GM08714 (cell line): ENCODE measurements at regions not wholly inside any gene's neighbourhood (a gene's known extent, or its start where the extent isn't known, plus 50 kb on each side); places are given as distances from the start of the nearest gene placed in this dataset.
"Not testable (repeated sequence)": the region's sequence is repeated elsewhere in the genome, so short reads cannot be mapped to it uniquely, and the experiment has no call there.

ENCODE experiments used
- H3K4me3 ChIP-seq: fragments of 200-500 bp; sonication (Bioruptor generic); 2 replicates; pipeline ENCODE4 v1.5.1; 2014; ENCODE audit warnings: mild to moderate bottlenecking, low read length, inconsistent platforms

DNA sequence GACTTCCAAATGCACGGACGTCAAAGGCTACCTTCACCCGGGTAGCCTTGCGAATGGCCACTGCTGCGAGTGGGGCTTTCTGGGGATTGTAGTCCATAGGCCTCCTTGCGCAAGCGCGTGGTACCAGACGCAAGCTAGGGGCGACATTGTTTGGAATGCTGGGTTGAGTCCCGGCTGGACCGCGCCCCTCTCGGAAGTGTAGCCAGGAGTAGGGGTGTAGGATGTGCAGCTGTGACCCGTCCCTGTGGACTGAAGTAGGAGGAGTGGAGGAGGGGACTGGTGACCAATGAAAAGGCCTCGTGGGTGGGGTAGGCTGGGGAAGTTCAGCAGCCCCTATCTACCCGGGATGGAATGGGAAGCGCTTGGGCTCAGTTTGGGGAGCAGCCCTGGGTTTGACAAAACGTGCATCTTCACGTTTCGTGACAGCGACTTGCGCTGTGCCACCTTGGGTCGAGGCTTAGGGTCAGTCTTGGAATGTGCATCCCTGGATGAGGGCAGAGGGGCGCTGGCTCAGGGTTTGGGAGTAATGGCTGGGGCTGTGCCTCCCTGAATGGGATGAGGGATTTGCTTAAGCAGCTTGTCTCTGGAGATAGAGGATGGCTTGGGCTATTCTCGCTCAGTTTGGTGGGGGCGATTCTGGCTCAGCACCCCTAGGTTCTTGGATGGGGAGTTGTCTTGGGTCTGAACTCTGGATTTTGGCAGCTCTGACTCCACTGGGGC is 111.8 kb upstream of the GPR39 start:
- not testable (repeated sequence) for H3K4me3 ChIP-seq

DNA sequence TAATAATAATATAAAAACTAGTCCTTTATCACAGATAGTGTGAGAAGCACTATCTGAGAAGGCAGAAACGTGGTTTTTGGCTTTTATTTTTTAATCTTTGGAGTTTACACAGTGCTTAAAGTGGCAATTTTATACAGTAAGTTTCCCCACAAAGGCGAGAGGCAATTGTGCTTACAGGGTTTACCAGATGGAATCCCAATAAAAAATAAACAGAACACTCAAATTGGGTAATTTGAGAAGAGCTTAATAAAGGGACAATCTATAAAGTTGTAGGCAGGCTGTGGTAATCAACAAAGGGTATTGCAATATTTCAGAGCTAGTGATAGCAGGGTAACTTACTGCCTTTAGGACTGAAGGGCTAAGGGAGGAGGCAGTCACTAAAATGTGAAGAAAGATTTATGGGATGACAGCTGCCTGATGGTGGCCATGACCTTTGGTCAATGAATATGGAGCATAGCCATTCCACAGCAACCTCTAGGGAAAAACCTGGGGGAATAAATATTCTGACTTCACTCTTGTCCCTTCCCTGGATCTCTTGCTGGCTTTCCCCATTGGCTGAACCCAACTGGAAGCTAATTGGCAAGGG is 108.9 kb upstream of the GPR39 start:
- not testable (repeated sequence) for H3K4me3 ChIP-seq

DNA sequence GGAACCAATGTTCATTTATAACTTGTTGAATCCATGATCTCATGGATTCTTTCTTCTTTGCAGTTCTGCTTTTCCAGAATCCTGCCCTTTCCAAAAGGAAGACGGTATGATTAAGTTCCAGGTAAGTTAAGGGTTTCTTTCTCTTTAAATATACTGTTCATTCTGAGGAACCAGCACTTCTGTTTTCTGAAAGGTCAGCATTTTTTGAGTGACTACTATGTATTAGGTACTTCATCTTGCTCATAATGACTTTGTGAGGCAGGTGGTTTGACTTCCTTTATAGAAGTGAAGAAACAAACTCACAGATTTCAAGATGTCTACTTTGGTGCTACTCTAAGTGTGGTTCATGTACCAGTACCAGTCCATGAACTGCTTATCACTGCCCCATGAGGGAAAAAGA is 107.4 kb upstream of the GPR39 start:
- not testable (repeated sequence) for H3K4me3 ChIP-seq

DNA sequence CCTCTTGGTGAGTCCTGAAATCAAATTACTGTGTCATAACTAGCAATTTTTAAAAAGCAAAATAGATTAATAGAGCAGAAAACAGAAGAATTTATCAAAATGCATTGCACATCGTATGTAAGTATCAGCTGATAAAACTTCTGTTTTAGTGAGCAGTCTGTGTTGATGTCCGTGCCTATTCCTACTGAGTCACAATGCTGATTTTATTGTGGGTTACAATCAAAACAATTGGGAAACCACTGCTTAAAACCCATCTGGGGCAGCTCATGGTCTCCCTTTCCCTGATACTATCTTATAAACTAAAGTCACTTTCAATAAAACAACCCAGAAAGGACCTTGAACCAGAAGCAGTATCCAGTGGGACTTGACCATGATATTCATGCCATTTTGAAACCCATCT is 101.1 kb upstream of the GPR39 start:
- H3K4me3 ChIP-seq = not testable (repeated sequence)

DNA sequence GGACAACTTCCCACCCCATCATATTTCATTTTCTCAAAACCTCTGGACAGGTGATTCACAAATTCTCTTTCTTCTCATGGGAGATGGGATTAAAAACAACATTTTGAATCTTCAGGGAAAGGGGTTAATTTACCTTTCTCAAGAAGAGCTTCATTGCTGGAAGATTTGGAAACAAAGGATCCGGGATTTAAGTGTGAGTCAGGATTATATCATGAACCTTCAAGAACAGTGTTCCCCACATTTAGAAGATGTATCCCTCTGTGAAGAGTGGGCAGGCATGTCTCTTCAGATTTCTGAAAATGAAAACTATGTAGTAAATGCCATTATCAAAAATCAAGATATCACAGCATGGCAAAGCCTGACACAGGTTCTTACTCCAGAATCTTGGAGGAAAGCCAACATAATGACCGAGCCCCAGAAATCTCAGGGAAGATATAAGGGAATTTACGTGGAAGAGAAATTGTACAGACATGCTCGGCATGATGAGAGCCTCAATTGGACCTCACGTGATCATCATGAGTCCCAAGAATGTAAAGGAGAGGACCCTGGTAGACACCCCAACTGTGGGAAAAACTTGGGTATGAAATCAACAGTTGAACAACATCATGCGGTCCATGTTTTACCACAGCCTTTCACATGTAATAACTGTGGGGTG is 99.5 kb upstream of the GPR39 start:
- not testable (repeated sequence) for H3K4me3 ChIP-seq

DNA sequence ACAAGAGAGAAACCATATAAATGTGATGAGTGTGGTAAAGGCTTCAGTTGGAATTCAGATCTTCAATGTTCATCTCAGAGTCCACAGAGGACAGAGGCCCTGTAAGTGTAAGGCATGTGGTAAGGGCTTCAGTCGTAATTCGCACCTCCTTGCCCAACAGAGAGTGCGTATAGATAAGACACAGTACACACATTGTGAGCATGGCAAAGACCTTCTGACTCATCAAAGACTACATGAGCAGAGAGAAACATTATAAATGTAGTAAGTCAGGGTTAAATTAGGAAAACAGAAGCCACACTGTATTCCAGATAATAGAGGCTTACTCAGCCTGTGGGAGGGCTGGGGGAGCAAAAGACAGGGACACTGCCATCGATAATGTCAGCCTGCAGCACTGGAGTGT is 98.1 kb upstream of the GPR39 start:
- H3K4me3 ChIP-seq = not testable (repeated sequence)

DNA sequence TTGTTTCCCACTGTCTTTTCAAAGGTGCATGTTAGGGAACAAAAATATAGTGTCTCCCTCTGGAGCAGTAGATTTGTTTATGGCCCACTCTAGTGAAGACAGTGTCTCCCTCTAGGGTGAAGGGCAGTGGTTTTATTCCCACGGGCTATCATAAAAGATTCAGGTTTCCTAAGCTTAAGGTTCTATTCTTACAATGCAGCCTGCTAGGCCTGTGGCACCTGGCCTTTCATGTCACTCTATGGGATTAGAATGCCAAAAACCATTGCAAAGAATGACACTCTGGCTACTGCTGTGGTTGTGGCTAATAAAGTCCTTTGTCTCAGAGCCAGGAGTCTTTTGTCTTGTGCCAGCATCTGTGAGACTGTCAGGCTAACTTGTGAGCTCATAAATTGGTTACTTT is 92.6 kb upstream of the GPR39 start:
- not testable (repeated sequence) for H3K4me3 ChIP-seq

DNA sequence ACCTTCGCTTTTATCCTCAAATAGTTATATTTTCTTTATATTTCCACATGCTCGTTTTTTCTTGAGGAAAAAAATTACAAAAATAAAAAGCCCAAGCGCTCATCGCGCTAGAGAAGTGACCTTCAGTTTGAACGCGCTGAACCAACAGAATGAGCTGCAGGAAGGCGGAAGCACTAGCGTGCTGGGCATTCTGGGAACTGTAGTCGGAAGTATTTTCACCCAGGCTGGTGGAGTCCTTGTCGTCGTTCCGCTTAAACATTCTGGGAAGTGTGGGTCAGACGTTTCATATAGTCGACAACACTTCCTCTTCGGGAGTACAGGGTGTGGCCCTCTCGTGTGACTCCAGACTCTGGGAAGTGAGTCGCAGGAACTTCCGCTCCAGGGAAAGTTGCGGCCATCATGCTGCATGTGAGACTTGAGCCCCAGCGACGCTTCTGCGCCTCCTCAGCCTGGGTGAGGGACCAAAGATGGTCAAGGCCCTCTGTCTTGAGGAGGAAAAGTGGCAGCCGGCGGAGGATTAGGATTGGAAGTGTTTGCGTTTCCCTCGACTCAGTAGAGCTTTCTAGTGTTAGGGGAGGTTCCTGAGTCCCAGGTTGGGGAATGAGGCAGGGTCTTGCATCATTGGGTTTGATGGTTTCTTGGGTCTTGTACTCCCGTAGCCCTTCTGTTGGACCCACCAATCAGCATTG is 84.1 kb upstream of the GPR39 start:
- H3K4me3 ChIP-seq = not testable (repeated sequence)

DNA sequence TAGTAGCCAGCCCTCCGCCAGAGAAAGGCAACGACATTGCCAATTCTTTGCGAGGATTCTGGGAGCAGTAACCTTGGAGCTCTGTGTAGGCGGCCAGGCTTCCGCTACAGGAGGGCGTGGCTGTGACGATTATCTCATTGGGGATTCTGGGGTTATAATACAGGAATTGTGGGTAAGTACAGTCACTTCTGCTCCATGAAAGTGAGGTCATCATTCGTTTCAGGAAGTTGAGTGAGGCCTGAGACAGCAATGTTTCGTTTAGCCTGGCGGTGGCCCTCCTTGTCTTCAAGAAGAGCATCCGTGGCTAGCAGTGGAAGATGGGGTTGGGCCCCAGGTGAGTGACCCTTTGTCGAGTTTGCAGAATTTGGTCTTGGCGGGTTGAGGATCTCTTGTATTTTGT is 79.5 kb upstream of the GPR39 start:
- not testable (repeated sequence) for H3K4me3 ChIP-seq

DNA sequence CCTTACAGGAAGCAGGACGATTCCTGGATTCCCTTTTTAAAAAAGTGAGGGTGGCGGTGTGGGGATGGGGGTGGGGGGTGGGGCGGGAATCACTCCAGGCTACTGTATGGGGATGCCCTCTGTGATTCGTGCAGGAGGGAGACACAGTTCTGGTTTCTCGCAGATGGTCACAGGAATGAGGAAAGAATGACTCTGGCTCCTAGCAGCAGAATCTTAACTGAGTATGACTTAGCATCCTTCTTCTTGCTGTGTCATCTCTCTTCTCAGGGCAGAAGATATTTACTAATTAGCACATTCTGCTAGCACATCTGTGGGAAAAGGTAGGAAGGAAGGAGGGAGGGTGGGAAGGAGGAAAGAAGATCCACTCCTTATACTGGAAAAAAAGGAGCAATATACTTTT is 78.8 kb upstream of the GPR39 start:
- not testable (repeated sequence) for H3K4me3 ChIP-seq

DNA sequence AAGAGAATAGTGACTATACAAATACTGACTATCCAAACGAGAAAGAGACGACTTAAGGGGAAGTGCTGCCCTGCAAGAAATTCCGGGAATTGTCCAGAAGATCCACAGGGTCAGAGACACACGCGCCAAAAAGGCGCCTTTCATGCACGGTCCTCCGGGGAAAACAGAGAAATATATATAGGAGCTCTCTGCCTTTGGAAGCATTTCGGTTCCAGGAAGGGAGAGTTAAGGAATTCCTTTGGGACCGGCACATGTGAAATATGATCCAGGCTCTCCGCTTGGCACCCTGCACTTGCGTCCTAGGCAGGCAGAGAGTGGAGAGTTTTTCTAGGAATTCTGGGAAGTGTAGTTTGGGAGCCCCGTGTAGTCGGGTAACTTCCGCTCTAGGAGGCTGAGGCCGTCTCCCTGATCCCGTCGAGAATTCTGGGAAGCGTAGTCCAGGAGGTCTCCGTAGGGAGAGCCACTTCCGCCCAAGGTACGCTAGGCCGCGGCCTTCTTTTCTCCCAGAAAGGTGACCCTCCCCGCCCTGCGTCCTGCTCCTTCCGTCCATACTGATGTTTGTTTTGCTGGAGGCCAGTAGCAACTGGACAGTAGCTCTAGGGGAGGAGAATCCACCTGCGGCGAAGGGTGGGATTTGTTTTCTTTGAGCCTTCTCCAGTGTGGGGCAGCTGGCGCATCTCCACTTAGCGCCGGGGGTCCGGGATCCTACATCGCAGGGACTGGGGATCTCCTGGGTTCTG is 69.4 kb upstream of the GPR39 start:
- not testable (repeated sequence) for H3K4me3 ChIP-seq

DNA sequence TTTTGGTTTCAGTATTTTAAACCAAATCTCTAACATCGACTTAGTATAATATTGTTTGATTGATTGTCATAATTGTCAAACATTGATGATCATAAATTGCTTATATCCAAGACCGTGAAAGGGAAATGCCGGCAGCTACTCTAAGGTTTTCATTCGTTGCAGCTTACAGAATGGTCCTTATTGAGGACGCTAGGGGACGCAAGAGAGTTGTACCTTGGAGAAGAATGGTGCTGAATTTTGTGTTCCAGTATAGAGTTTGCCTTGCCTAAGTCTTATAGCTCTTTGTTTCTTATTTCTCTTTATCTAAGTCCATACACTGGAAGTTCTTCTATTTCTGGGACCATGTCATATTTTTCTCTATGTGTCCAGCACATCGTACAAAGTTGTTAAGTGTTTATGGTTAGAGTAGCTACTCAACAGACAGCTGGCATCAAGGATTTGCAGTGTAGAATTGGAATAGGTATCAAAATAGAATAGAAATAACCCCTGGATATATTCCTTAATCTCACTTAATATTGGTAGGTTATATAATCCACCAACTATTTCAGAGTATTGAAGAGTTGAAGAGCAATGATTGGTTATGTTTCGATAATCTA is 67.4 kb upstream of the GPR39 start:
- not testable (repeated sequence) for H3K4me3 ChIP-seq

DNA sequence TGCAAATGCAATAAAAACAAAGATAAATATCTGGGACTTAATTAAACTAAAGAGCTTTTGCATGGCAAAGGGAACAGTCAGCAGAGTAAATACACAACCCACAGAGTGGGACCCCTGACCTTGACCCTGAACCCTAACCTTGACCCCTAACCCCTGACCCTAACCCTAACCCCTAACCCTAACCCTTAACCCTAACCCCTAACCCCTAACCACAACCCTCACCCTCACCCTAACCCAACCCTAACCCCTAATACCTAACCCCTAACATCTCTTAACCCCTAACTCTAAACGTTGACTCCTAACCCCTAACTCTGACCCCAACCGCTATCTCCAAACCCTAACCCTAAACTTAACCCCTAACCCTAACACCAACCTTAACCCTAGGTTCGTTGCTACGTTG is 64.9 kb upstream of the GPR39 start:
- not testable (repeated sequence) for H3K4me3 ChIP-seq

DNA sequence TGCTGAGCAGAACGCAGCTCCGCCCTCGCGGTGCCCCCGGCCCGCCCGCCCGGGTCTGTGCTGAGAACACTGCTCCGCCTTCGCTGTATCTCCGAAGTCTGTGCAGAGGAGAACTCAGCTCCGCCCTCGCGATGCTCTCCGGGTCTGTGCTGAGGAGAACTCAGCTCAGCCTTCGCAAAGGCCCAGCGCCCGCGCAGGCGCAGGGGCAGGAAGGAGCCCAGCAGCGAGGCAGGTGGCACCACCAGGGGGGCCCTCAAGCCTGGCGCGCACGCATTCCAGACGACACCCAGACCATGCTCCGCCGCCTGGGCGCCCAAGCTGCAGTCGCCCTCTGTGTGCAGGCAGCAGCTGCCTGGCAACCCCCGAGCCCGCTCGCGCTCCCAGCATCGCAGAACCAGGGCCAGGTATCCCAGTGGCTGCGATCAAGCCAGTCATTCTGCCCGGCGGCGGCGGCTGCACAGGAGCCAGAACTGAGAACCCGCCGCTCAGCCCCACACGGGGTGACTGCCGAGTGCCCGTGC is 64.1 kb upstream of the GPR39 start:
- not testable (repeated sequence) for H3K4me3 ChIP-seq

DNA sequence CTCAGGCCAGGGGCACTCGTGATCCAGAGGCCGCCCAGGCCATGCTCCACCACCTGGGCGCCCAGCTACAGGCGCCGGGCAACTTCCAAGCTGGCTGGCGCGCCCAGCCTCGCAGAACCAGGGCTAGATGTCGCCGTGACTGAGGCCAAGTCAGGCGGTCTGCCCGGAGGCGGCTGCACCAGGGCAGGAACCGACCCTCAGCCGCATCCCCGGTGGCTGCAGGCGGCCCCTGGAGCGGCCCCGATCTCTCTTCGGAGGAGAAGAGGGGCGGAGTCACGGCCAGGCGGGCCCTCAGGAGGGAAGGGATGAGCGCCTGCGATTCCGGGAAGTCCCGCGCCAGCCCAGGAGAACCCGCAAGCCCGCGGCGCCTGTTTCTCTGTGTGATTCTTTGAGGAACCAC is 63.2 kb upstream of the GPR39 start:
- not testable (repeated sequence) for H3K4me3 ChIP-seq

DNA sequence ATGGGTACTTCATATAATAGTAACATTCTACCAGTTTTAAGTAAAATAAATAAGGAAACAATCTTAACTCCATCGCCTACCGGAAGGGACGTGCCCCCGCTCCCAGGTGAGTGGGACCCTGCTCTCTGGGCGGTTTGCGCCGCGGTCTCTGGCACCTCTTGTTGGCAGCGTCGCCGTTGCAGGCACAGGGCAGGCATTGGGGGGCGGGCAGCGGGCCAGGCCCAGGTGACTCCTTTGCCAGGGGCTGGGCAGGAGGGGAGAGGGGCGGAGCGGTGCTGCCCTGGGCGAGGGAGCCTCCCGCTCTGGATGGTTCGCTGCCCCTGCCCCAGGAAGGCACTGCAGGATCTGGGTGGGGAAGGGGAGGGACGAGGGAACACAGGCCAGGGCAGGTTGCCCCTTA is 55.6 kb upstream of the GPR39 start:
- H3K4me3 ChIP-seq = not testable (repeated sequence)

DNA sequence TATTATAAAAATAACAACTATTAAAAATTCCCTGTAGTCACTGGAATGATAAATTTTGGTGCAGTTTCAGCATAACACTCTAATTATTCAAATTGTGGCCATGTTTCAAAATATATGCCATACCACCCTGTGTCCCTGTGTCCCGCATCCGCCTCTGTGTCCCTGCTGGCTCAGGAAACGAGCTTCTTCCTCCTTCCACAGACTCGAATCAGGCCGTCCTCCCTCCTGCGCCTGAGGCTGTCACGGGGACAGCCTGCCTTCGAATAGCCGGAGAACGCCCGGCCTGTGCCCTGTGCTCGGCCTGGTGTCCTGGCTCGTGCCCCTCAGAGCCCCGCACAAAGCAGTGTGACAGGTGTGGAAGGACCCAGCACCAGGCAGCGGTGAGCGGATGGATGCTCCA is 55.1 kb upstream of the GPR39 start:
- H3K4me3 ChIP-seq = not testable (repeated sequence)

DNA sequence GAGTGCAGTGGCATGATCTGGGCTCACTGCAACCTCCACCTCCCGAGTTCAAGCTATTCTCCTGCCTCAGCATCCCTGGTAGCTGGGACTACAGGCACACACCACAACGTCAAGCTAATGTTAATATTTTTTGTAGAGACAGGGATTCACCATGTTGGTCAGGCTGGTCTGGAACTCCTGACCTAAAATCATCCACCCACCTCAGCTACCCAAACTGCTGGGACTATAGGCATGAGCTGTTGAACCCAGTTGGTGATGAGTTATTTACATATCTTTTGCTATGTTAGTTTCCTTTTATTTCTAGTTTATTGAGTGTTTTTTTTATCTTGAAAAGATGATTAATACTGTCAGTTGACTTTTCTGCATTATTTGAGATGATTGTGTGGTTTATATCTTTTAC is 53.3 kb upstream of the GPR39 start:
- H3K4me3 ChIP-seq = not testable (repeated sequence)

DNA sequence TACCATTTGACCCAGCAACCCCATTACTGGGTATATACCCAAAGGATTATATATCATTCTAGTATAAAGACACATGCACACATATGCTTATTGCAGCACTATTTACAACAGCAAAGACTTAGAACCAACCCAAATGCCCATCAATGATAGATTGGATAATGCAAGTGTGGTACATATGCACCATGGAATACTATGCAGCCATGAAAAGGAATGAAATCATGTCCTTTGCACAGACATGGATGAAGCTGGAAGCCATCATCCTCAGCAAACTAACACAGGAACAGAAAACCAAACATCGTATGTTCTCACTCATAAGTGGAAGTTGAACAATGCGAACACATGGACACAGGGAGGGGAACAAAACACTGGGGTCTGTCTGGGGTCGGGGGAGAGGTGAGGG is 50.6 kb upstream of the GPR39 start:
- not testable (repeated sequence) for H3K4me3 ChIP-seq
